SJCRH30 (cell line): ENCODE measurements at regions not wholly inside any gene's neighbourhood (a gene's known extent, or its start where the extent isn't known, plus 50 kb on each side); places are given as distances from the start of the nearest gene placed in this dataset.
"Not testable (repeated sequence)": the region's sequence is repeated elsewhere in the genome, so short reads cannot be mapped to it uniquely, and the experiment has no call there.

Experiments used
- DNase-seq, 2 experiments: peaks; one replicate each; pipeline ENCODE4 v3.0.0-alpha.2; 2015 to 2020
- H3K27ac ChIP-seq: fragments of 250-450 bp; sonication (Bioruptor Pico); 2 replicates; pipeline ENCODE4 v1.5.1; 2020; ENCODE audit warnings: mild to moderate bottlenecking, moderate library complexity
- H3K27me3 ChIP-seq: fragments of 250-450 bp; sonication (Bioruptor Pico); 2 replicates; pipeline ENCODE4 v1.5.1; 2020; ENCODE audit warnings: mild to moderate bottlenecking, moderate library complexity
- H3K36me3 ChIP-seq: fragments of 250-450 bp; sonication (Bioruptor Pico); 2 replicates; pipeline ENCODE4 v1.5.1; 2020; ENCODE audit warnings: mild to moderate bottlenecking, moderate library complexity
- H3K4me1 ChIP-seq: fragments of 250-450 bp; sonication (Bioruptor Pico); 2 replicates; pipeline ENCODE4 v1.5.1; 2020; ENCODE audit warnings: mild to moderate bottlenecking, moderate library complexity
- H3K4me3 ChIP-seq: fragments of 250-450 bp; sonication (Bioruptor Pico); 2 replicates; pipeline ENCODE4 v1.5.1; 2020; ENCODE audit warnings: mild to moderate bottlenecking, moderate library complexity
- H3K9me3 ChIP-seq: fragments of 250-450 bp; sonication (Bioruptor Pico); replicated peaks from 2 replicates; pipeline ENCODE4 v1.5.1; 2020; ENCODE audit warnings: mild to moderate bottlenecking, moderate library complexity

DNA sequence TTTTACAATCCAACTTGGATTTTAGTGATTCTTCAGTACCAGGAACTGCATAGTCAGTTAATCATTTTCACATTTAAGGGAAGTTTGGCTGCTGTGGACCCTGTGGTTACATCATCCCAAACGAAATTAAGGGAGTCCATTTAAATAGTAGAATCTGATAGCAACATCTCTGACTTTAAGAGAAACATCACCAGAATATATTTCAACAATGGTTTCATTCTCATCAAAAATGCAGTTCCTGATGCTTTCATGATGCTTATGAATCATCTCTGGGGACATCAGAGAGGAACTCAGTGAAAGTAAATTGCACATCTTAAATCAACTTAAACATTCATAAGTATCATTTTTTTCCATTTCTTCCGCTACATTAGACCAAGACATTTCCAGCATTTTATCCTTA lies 1170.7 kb downstream of the FSCB start:
- Histone ChIP-seq H3K4me1 (no peaks in the 10 kb centered on the region), H3K4me3 (no peak overlapping the region), H3K9me3 (no peaks in the 10 kb centered on the region), H3K27ac (no peak overlapping the region), H3K27me3 (no peaks in the 10 kb centered on the region), H3K36me3 (no peaks in the 10 kb centered on the region)
- no peak for DNase-seq

DNA sequence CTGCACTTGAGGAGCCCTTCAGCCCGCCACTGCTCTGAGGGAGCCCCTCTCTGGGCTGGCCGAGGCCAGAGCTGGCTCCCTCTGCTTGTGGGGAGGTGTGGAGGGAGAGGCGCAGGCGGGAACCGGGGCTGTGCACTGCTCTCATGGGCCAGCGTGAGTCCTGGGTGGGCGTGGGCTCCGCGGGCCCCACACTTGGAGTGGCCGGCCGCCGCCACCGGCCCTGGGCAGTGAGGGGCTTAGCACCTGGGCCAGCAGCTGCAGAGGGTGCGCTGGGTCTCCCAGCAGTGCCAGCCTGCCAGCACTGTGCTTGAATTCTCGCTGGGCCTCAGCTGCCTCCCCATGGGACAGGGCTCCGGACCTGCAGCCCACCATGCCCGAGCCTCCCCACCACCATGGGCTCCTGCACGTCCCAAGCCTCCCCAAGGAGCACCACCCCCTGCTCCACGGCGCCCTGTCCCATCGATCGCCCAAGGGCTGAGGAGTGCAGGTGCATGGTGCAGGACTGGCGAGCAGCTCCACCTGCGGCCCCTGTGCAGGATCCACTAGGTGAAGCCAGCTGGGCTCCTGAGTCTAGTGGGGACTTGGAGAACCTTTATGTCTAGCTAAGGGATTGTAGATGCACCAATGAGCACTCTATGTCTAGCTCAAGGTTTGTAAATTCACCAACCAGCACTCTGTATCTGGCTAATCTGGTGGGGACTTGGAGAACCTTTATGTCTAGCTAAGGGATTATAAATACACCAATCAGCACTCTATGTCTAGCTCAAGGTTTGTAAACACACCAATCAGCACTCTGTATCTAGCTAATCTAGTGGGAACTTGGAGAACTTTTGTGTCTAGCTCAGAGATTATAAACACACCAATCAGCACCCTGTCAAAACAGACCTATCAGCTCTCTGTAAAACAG lies 1180.3 kb downstream of the FSCB start:
- not testable (repeated sequence) for H3K9me3 ChIP-seq, DNase-seq

DNA sequence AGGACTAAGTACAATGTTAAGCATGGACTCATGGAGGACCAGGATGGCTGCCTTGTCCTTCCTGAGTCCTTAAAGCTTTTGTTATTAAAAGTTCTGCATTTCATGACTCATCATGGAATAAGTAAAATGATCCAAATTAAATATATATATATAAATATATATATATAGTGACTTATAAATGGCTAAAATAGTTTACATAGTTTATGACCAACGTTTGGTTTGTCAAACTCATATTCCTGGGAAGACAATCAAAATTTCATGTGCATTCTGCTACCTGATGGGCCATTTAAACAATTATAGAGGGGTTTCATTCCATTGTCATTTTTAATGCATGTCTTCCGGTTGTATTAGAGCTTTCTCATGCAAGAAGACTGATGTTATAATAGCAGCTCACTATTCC lies 1190.7 kb downstream of the FSCB start:
- no peak overlapping the region for H3K27ac ChIP-seq
- H3K36me3 ChIP-seq, result no peaks in the 10 kb centered on the region

More for the DNA sequence above, 1180.3 kb downstream of the FSCB start:
- H3K27me3 ChIP-seq, H3K4me1 ChIP-seq, H3K27ac ChIP-seq, H3K36me3 ChIP-seq, H3K4me3 ChIP-seq: not testable (repeated sequence)

DNA sequence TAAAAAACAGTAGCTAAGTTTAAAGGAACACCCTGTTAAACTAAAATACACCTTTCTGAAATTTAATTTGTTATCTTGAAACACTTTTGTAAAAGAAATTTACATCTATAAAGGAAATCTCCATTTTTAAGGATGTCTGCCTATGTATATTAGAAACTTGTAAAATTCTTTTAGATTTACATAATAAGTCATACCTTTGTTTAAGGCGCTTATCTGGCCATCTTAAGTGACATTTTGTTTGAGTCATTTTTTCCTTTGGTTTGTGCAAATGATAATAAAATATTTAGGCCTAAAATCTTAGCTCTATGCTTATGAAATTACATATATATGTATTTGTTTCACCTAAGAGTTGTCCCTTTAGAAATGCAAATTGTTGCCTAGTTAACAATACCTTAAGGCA lies 1193.4 kb downstream of the FSCB start:
- no peak for DNase-seq
- H3K27me3 ChIP-seq, result no peaks in the 10 kb centered on the region
- H3K4me3 ChIP-seq, result no peak overlapping the region
- no peak overlapping the region for H3K27ac ChIP-seq
- no peaks in the 10 kb centered on the region for H3K4me1 ChIP-seq
- no peaks in the 10 kb centered on the region for H3K36me3 ChIP-seq
- no peaks in the 10 kb centered on the region for H3K9me3 ChIP-seq

More for the DNA sequence above, 1190.7 kb downstream of the FSCB start:
- Histone ChIP-seq H3K27me3 (no peaks in the 10 kb centered on the region), H3K9me3 (no peaks in the 10 kb centered on the region), H3K4me3 (no peak overlapping the region), H3K4me1 (no peaks in the 10 kb centered on the region)
- no peak for DNase-seq

DNA sequence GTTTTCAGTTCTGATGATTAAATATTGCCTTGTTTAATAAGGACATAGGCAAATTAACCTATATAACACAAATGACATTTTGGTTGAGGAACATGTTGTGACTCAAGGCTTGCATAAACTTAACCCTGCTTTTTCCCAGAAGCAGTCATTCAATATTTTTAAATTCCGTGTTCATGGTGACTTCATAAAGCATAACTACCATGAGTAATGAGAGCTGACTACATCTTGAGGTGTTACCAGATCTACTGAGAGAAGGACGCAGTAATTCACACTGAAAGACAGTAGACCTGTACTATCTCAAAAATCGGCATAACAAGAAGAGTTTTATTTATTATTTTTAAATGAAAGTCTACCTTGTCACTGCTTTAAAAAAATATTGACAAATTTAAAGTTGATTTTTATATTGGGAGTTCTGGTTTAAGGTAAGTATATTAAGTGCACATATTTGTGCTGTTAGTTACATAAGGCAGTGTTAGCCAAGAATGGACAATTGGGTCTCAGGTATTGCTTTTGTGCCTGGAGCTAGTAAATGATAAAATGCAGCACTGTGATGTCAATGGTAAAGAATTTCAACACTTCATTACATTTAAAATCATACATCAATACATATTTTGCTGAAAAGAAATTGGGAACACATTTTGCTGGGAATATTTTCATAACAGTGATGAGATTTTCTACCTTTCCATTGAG lies 1198.5 kb downstream of the FSCB start:
- no peak overlapping the region for H3K27ac ChIP-seq
- no peaks in the 10 kb centered on the region for H3K36me3 ChIP-seq
- H3K4me1 ChIP-seq, result no peaks in the 10 kb centered on the region
- H3K27me3 ChIP-seq, result no peaks in the 10 kb centered on the region
- H3K9me3 ChIP-seq, result no peaks in the 10 kb centered on the region
- no peak for DNase-seq
- no peak overlapping the region for H3K4me3 ChIP-seq

DNA sequence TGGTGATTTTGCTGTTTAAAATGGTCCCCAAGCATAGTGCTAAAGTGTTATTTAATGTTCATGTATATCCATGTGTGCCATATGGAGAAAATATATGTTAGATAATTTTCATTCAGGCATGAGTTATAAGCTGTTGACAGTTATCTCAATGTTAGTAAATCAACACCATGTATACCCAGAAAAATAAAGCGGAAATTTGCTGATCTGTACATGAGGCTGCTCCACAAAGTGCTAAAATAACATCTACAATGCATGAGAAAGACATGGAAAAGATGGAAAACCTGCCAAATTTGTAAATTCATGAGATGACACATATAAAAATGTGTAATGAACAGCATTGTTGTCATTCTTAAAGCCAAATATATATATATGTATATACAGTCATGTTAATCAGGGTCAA lies 1199.2 kb downstream of the FSCB start:
- Histone ChIP-seq H3K36me3 (no peaks in the 10 kb centered on the region), H3K27ac (no peak overlapping the region), H3K4me1 (no peaks in the 10 kb centered on the region), H3K9me3 (no peaks in the 10 kb centered on the region), H3K27me3 (no peaks in the 10 kb centered on the region), H3K4me3 (no peak overlapping the region)
- no peak for DNase-seq

DNA sequence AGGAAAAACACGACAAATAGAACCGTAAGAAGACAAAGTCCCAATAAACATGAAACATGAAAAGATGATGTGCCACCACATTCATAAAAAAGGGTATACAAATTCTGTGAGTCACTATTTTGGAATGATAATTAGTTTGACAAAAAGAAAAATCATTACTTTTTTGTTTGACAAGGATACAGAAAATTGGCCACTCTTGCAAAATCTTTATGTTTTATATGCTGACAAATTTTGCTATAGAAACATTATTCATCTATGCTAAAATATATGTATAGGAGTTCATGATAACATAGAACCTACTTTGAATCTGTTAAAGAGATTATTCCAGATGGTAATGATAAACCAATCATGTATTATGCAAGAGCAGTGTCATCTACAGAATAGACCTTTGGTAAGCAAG lies 1201.0 kb downstream of the FSCB start:
- Histone ChIP-seq H3K36me3 (no peaks in the 10 kb centered on the region), H3K9me3 (no peaks in the 10 kb centered on the region), H3K27me3 (no peaks in the 10 kb centered on the region), H3K27ac (no peak overlapping the region), H3K4me3 (no peak overlapping the region), H3K4me1 (no peaks in the 10 kb centered on the region)
- no peak for DNase-seq

DNA sequence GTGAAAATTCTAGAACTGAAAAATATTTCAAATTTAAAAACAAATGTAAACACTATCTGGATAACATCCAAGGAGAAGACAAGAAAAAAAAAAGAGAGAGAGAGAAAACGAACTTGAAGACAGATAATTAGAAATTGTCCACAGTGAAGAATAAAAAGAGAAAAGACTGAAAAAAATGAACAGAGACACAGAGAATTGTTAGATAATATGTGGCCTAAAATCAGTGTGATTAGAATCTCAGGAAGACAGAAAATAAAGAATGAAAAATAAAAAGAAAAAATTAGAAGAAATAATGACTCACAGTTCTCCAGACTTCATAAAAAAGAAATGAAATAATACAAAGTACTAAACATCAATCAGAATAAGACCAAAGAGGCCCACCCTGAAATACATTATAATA lies 1209.3 kb downstream of the FSCB start:
- H3K36me3 ChIP-seq, result no peaks in the 10 kb centered on the region
- no peak overlapping the region for H3K27ac ChIP-seq
- H3K4me3 ChIP-seq, result no peak overlapping the region
- H3K27me3 ChIP-seq, result no peaks in the 10 kb centered on the region
- H3K4me1 ChIP-seq, result no peaks in the 10 kb centered on the region
- no peaks in the 10 kb centered on the region for H3K9me3 ChIP-seq
- DNase-seq, result no peak

DNA sequence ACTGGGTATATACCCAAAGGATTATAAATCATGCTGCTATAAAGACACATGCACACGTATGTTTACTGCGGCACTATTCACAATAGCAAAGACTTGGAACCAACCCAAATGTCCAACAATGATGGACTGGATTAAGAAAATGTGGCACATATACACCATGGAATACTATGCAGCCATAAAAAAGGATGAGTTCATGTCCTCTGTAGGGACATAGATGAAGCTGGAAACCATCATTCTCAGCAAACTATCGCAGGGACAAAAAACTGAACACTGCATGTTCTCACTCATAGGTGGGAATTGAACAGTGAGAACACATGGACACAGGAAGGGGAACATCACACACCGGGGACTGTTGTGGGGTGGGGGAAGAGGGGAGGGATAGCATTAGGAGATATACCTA lies 1211.0 kb downstream of the FSCB start:
- not testable (repeated sequence) for H3K27ac ChIP-seq, H3K9me3 ChIP-seq, H3K4me3 ChIP-seq, H3K4me1 ChIP-seq, H3K27me3 ChIP-seq, H3K36me3 ChIP-seq, DNase-seq

DNA sequence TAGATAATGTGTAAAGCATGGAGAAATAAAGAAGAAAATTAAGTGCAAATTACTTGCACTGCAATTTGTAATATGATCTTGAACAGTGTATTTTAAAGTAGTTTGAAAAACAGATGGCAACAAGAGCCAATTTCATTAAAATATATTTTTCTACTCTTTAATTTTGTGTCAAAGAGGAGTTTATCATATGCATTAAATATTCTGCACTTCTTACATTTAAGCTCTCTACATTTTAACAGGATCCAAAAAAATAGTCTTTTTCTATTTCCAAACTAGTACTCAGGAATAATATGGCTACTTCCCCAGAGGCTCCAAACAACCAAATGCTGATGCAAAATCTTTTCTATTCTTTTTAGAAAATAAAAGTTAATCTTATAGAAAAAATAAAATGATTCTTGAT lies 1221.5 kb downstream of the FSCB start:
- Histone ChIP-seq H3K4me3 (no peak overlapping the region), H3K36me3 (no peaks in the 10 kb centered on the region), H3K9me3 (no peaks in the 10 kb centered on the region), H3K27me3 (no peaks in the 10 kb centered on the region), H3K27ac (no peak overlapping the region), H3K4me1 (no peaks in the 10 kb centered on the region)
- DNase-seq, result no peak

DNA sequence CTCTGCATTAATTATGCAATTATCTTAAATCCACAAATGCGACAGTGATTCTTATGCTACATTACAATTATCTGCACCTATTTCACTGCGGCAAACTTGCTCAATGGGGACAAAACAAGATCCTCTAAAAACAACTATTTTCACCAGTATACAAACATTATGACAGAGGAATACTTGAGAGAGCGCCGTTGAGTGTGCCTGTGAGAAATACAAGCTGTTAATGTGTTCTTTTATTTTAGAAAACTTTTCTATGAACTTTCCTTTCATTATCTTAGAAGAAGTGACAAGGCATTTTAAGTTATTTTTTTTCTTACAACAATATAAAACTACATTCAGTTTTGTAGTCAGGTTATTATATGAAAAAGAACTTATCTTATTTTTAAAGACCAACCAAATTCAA lies 1247.0 kb downstream of the FSCB start:
- DNase-seq, result no peak
- H3K27ac ChIP-seq, result no peak overlapping the region
- H3K9me3 ChIP-seq, result no peaks in the 10 kb centered on the region
- no peaks in the 10 kb centered on the region for H3K27me3 ChIP-seq
- H3K4me3 ChIP-seq, result no peak overlapping the region
- no peaks in the 10 kb centered on the region for H3K36me3 ChIP-seq
- H3K4me1 ChIP-seq, result no peaks in the 10 kb centered on the region

DNA sequence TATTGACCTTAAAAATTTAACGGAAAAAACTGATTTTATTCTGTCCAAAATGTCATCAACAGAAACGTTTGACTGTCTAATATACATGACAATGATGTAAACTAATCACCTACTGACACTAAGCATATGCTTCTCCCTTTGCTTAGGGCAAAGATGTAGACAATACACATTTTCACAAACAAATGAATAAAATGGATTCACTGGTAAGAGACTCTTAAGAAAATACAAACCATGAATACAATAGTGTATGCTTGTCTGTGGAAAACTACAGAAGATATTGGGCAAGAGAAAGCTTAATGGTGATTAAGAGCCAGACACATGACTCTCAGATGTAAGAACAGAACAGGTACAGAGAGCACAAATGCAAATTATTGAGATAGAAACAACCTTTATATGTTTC lies 1248.7 kb downstream of the FSCB start:
- Histone ChIP-seq H3K4me1 (no peaks in the 10 kb centered on the region), H3K4me3 (no peak overlapping the region), H3K27me3 (no peaks in the 10 kb centered on the region), H3K36me3 (no peaks in the 10 kb centered on the region), H3K9me3 (no peaks in the 10 kb centered on the region), H3K27ac (no peak overlapping the region)
- DNase-seq, result no peak

DNA sequence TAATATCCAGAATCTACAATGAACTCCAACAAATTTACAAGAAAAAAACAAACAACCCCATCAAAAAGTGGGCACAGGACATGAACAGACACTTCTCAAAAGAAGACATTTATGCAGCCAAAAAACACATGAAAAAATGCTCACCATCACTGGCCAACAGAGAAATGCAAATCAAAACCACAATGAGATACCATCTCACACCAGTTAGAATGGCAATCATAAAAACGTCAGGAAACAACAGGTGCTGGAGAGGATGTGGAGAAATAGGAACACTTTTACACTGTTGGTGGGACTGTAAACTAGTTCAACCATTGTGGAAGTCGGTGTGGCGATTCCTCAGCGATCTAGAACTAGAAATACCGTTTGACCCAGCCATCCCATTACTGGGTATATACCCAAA lies 1250.1 kb downstream of the FSCB start:
- H3K4me3 ChIP-seq, DNase-seq, H3K27ac ChIP-seq, H3K36me3 ChIP-seq, H3K27me3 ChIP-seq, H3K4me1 ChIP-seq, H3K9me3 ChIP-seq: not testable (repeated sequence)

DNA sequence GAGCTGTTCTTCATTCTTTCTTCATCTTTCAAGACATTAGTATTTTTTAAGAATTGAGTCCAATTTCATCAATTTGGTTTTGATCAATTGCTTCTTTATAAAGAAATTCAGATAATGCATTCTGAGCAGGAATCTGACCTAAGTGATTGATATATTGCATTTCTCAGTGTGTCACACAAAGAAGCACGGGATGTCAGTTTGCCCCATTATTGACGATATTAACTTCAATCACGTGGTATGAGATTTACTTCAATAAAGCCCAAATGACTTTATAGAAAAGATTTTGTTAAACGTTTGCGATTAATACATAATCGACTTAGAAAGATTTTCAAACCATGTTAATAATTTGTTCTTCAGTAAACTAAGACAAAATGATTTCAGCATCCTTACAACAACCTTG lies 1254.2 kb downstream of the FSCB start:
- Histone ChIP-seq H3K9me3 (no peaks in the 10 kb centered on the region), H3K36me3 (no peaks in the 10 kb centered on the region), H3K4me3 (no peak overlapping the region), H3K4me1 (no peaks in the 10 kb centered on the region), H3K27ac (no peak overlapping the region), H3K27me3 (no peaks in the 10 kb centered on the region)
- no peak for DNase-seq

DNA sequence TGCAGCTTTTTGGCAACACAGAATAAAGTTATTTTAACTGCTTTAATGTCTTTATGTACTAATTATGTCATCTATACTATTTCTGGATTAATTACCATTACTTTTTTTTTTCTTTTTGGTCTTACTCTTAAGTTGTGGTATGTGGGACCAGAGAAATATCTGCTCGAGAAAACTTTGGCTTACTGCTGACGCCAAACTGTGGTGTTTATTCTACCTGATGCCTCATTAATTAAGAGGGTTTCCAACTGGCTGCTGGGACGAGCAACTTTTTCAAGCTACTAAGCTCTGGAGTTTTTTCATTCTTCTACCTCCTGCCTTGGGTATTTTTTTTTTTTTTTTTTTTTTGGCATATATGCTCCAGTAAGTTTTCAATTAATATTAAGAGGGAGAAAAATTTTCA lies 1257.5 kb downstream of the FSCB start:
- DNase-seq, result no peak
- no peaks in the 10 kb centered on the region for H3K9me3 ChIP-seq
- H3K4me3 ChIP-seq, result no peak overlapping the region
- H3K27me3 ChIP-seq, result no peaks in the 10 kb centered on the region
- no peak overlapping the region for H3K27ac ChIP-seq
- no peaks in the 10 kb centered on the region for H3K36me3 ChIP-seq
- no peaks in the 10 kb centered on the region for H3K4me1 ChIP-seq

DNA sequence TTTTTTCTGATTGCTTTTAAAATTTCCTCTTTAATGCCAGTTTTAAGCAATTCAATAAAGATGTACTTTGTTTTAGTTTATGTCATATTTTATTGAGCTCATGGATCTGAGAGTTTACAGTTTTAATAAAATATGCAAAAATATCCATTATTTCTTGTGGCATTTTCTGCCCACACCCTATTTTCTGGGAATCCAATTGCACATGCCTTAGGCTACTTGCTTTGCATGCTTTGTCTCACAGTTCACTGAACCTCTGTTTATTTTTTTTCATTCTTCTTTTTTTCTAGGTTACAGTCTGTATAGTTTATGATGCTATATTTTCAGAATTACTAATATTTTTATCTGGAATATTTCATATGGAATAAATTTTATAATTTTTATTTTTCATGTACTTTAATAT lies 1258.0 kb downstream of the FSCB start:
- H3K4me1 ChIP-seq, result no peaks in the 10 kb centered on the region
- DNase-seq, result no peak
- H3K9me3 ChIP-seq, result no peaks in the 10 kb centered on the region
- H3K27ac ChIP-seq, result no peak overlapping the region
- no peaks in the 10 kb centered on the region for H3K27me3 ChIP-seq
- H3K4me3 ChIP-seq, result no peak overlapping the region
- H3K36me3 ChIP-seq, result no peaks in the 10 kb centered on the region
